HG02885 (cell line): ENCODE measurements at regions not wholly inside any gene's neighbourhood (a gene's known extent, or its start where the extent isn't known, plus 50 kb on each side); places are given as distances from the start of the nearest gene placed in this dataset.
"Not testable (repeated sequence)": the region's sequence is repeated elsewhere in the genome, so short reads cannot be mapped to it uniquely, and the experiment has no call there.

Experiments used
- ATAC-seq: cut with Tn5 transposase; IDR thresholded peaks from one replicate; pipeline ENCODE4 v1.9.1; 2021; ENCODE audit warnings: mild to moderate bottlenecking; ENCODE audit not compliant: unreplicated experiment, poor library complexity

DNA sequence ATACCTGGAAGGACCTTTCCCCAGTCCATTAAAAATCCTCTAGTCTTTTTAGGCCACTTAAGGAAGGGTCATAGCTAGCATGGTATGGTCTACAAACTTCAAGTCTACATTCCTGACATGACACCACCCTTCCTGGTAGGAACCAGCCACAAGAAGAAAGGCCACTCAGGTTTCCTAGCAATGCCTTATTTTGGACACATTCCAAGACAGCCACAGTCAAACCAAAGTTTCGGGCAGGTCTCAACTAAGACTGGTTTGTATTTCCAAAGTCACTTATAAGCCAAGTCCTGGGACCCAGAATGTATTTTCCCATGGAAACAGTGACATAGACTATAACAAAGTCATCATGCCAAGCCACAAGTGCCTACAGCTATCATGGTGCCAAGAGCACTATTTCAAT lies 50.6 kb upstream of the SLC44A3 start:
- ATAC-seq, result no peak

DNA sequence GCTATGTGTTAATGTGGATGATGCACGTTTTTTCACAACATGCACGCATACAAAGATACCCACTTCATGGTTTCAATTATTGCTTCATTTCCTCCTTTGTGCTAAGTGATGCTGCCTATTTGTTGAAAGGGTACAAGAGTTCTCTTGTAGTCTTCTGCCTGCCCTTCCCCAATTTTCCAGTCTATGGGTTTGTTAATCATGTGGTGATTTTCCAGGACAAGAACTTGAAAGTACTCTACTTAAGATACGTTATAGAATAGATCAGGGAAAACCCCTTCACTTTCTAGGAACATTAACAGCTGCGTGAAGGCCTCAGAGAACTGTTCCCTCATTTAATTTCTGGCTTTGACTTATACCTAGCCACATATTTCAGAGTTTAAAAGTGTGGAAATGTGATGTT lies 52.1 kb upstream of the SLC44A3 start:
- no peak for ATAC-seq

DNA sequence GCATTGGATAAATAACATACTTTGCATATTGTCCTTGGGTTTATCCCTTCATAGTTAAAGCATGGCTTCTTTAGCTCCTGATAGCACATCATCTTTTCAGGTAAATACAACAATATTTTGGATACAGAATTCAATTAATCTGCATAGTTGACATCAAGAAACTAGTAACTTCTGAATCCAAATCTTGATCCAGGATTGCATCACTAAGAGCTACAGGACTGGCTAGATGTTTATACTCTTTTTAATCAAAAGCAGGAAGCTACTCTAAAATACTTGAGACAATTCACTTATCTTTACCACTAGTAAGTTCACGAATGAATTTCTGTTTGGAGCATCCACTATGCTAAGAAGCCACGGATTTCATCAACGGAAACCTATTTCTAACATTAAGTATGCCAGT lies 54.2 kb upstream of the SLC44A3 start:
- no peak for ATAC-seq

DNA sequence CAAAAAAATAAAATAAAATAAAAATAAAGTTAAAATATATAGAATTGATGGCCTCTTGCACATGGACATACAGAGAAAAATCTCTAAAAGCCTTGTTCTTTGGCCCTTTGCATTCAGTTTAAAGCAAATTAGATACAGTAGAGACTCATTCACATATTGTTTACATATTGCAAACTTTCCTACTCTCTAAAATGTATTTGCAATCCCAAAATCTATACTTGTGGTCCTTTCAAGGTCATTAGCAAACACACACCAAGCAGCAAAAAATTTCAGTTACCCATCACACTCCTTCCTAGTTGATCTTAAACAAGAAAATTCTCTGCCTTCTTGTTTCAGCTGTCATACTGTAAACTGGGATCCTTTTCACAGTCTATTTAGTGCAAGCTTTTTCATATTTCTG lies 61.0 kb upstream of the SLC44A3 start:
- no peak for ATAC-seq

DNA sequence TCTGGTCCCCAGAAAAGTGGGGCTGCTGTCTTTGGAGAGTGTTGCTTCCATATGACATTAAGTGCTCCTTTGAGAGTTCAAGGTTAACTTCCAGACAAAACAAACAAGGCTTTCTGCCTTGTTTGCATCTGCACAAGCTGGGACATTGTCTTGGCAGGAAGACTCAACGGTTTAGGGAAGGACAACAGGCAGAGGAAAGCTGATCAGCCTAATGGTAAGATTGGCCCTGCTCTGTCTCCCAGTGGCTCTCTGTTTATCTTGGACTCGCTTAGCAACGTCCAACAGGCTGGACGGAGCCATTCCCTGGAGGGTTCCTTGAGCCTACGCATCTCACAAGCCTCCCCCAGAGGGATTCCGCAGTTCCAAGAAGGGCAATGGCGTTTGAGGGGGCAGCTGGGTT lies 62.2 kb upstream of the SLC44A3 start:
- ATAC-seq, result no peak

DNA sequence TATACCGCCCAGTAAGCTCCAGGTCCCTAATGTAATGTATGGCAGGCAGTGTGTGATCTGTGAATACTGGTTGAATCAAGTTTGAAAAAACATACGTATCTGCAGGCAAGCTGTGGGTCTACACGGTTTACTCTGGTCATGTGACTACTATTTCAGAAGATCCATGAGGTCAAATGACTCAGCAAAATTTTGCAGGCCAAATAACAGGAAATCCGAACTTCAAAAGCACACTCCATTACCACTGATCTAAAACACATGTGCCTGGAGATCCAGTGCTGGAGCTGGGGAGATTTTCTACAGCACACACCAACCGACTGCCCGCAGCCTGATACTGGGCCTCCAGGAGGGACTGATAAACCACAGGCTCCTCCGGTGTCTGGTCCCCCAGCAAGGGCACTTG lies 64.5 kb upstream of the SLC44A3 start:
- ATAC-seq, result no peak

DNA sequence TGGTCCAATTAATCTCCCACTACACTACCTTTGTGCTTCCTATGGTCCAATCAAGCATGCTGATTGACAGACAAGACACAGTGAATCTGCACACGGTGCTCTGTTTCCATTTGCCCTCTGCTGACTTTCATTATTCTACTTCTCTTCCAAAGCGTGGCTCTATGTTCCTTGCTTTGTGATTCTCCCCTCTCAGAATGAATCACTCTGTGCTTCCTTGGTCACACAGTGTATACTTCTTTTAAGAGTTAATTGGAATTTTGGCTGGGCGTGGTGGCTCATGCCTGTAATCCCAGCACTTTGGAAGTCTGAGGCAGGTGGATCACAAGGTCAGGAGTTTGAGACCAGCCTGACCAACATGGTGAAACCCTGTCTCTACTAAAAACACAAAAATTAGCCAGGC lies 65.1 kb upstream of the SLC44A3 start:
- not testable (repeated sequence) for ATAC-seq

DNA sequence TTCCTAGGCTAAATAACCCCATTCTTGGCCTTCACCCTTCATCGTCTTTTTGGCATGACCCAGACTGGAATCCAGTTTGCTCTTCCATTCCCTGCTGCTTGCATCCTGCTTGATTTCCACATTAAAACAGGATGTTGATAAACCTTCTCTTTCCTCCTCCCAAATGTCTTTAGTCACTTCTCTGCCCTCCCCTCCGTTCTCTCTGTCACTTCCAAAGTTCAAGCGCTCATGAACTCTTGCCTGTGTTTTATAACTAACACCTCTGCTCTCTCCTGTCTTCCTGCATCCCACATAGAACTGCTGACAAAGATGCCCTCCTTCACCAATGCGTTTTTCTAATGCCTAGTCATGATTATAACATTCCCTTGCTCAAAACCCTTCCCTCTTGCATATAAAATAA lies 65.6 kb upstream of the SLC44A3 start:
- ATAC-seq, result no peak

DNA sequence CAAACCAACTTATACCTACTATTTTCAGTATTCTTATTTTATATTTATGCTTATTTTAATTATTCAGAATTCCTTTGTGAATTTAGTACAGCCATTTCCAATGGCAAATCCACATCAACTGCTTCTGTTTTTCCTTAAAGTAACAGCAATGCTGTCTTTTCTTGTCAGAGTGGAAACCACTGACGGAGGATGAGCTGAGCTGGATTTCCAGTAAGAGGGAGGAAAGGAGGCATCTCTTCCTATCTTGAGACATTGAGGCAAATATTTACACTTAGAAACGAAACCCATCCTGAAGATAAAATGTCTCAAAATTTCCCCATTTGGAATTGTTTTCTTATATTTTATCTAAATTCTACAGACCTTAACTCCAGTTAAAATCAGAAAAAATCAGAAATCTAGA lies 66.1 kb upstream of the SLC44A3 start:
- no peak for ATAC-seq

DNA sequence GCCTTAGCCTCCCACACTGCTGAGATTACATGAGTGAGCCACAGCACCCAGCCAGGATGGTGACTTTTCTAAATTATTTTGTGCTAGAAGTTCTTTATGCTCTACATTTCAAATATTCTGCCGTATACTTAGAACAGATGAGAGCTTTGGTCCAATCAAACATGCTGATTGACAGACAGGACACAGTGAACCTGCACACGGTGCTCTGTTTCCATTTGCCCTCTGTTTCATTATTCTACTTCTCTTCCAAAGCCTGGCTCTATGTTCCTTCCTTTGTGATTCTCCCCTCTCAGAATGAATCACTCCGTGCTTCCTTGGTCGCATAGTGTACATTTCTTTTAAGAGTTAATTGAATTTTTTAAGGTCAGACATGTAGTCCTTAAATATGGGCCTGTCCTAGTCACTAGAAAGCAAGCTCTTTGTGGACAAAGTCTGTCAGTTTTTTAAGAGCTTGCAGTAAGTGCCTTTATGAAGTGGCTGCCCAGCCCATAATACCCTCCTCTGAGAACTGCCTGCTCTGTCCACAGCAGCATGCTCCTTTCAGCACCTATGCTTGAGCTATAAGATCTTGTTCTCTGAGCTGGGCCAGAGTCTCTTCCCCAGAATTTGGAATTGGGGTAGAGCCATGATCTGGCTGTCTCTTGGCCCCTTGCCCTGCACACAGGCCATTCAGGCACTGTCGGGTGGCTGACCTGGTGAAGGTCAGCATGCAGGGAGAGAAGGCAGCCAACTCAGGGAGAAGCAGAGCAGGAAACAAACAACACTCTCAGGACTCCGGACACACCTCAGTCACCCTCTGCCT lies 66.8 kb upstream of the SLC44A3 start:
- no peak for ATAC-seq

DNA sequence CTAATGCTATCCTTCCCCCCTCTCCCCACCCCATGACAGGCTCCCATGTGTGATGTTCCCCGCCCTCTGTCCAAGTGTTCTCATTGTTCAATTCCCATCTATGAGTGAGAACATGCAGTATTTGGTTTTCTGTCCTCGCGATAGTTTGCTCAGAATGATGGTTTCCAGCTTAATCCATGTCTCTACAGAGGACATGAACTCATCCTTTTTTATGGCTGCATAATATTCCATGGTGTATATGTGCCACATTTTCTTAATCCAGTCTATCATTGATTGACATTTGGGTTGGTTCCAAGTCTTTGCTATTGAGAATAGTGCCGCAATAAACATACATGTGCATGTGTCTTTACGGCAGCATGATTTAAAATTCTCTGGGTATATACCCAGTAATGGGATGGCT lies 68.7 kb upstream of the SLC44A3 start:
- ATAC-seq, result not testable (repeated sequence)

DNA sequence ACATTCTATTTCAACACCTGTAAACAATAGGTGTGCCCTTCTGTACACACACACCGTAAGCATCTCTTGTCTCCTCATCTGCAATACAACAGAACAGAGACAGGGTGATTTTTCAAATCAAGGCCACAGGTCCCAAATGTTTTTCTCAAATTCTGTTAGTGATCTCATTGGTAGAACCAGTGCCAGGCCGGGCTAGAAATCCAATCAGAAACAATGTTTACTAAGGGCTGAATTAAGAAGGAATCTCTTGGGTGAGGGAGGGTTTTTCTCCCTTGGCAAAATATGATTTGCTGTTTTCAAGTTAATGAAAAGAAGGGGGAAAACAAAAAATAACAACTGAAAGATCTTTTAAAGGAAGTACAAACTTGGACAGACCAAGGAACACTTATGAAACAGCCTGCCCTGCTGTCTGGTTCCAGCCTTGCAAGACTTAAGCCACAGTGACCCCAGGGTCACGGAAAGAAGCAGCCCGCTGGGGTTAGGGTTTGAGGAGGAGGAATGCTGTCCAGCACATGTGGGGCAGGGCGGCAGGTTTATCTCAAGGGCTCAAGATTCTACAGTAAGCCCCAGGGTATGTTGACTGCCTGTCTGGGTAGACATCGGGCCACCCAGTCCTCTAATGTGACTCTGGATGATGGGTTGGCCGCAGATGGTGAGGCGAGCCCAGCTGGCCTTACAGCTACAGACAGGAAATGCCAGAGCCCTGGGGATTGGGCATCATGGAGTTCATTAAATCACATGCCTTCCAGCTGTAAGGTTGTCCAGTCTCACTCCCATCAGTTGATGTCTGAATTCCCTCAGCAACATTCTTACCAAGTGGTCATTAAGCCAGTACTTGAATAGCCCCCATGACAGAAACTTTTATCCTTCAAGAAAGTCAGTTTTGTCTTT lies 73.3 kb upstream of the SLC44A3 start:
- no peak for ATAC-seq

DNA sequence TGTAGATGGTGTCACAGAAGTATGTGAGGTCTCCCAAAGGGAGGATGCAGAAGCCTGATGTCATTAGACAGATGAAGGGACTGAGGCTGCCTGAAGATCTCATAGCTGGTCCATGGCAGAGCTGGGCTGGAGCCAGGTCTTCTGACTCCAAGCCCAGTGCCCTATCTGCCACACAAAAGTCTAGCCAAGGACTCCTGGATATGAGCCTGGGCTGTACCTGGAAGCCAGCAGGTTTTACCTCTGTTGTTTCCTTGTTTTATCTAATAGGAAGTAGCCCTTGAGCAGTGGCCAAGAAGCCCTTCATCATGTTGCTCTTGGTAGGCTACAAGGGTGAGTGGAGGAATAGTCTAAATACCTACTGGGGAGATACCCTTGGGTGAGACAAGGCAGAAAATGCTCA lies 74.4 kb upstream of the SLC44A3 start:
- ATAC-seq, result no peak

DNA sequence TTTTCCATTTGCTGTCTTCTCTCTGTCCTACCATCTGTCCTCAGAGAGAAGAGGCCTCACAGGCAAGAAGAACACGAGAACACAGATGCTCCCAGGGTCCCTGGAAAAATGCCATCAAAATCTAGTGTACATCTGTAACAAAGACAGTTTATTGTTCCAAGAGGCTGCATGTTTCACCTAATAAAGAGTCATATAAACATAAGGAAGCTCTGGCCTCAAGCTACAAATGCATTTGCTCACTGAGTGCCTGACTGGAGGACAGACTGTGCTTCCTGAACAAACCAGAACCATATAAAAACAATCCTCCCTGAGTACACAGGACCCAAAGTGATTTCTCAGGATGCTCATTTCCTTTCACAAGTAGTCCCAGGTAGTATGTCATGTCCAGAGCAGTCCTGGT lies 76.3 kb upstream of the SLC44A3 start:
- no peak for ATAC-seq

DNA sequence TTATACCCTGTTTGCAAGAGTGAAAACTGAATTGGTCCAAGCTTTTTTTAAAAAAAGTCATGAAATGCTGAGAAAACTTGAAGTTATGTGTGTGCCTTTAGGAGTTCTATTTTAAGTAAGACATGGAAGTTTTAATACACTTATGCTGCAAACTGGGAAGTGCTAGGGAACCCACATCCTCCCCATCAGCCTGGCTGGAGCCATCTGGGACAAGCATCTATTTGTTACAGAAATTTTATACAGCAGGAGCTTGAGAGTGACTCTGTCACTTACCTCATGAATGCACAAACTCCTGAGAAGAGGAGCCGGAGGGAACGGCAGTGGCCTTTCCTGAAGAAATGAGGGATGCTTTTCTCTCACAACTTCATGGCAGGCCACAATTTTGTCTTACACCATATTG lies 78.2 kb upstream of the SLC44A3 start:
- no peak for ATAC-seq

DNA sequence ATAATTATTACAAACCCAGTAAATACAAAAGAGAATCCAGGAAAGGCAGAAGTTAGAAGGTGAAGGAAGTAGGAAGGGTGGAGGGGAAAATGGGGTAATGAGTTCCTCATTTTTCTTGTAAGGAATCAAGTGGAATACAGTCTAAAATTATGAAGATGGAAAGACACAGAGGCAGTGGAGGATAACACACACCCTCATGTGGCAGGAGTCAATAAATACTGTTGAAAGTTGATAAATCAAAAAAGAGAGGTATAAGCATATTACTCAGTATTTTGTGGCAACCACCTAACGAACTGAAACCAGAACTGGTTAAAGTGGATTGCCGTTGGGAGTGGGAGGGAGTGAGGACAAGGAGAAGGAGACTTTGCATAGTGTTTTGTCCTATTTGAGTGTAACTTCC lies 78.6 kb upstream of the SLC44A3 start:
- no peak for ATAC-seq

DNA sequence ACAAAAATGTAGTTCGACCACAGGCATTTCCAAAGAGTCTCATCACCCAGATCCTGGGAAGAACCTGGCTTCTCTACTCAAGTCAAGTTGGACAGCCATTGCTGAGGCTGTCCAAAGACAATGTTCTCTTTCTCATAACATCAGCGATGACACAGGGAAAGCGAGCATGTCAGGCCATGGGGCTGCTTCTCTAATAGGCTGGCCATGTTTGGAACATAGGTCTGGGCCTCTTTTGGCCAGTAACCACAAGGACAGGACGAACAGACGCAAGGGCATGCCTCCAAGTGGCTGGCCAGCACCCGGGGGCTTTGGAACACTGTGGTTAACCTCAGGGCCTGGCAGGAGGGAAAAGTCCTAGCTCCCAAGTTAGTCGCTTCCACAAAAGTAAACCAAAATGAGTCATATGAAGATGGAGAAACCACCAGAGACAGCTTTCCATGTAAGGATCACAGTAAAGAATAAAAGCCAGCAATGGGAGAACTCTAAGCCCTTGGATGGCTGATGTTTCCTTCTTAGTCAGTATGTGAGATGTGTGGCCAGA lies 80.6 kb upstream of the SLC44A3 start:
- ATAC-seq, result no peak

DNA sequence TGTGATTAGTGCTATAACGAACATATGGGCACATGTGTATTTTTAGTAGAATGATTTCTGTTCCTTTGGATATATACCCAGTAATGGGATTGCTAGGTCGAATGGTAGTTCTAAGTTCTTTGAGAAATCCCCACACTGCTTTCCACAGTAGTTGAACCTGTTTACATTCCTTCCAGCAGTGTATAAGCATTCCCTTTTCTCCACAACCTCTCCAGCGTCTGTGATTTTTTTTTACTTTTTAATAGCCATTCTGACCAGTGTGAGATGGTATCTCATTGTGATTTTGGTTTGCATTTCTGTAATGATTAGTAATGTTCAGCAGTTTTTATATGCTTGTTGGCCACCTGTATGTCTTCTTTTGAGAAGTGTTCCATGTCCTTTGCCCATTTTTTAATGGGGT lies 81.8 kb upstream of the SLC44A3 start:
- no peak for ATAC-seq

DNA sequence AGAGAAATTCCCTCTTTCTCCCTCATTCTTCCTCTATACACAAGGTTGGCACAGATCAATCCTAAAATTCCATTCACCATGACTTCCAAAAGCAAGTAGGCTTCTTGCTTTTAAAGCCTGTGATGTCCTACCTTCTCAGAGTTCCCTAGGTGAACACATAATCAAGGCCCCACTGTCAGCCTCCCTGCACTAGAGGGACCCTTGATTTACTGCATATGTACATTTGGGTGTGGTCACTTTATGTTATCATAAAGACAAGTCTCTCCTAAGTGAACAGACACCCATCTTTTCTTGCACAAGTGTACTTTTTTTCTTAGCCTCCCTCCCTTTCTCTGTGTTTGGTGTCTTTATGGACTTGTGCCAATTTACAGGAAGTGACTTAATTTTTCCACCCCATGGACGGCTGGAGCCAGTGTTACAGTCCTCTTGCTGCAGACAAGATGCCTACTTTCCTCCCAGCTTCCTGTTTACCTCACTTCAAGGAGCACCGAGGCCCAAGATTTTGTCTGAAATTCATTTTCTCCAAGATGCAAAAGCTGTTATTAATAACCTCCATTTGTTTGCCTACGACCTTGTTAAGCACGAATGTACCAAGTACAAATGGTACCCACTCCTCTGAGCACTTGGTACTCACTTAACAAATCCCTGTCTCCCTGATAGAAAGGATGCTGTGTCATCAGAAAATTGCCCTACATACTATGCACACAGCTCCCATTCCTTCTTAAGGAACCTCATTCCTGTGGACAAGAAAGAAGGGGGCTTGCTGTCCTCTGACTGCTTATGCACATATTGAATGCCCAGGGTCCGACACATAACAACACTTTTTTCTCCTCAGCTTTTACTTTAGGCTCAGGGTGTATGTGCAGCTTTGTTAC lies 82.8 kb upstream of the SLC44A3 start:
- no peak for ATAC-seq

DNA sequence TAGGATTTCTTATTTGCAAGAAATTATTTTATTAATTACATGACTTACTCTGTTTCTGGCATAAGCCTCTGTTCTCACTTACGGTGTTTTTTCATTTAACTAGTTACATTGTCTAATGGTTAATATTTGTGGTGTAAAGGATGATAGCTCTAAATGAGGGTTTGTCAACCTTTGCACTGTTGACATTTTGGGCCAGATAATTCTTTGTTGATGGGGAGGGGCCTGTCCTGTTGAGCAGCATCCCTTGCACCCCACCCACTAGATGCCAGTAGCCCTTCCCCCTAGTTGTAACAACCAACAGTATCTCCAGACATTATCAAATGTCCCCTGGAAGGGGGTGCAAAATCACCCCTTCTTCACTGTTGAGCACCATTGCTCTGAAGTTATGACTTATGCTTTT lies 83.6 kb upstream of the SLC44A3 start:
- no peak for ATAC-seq
